Suprapubic skin (tissue), 4 donors: ENCODE measurements at regions not wholly inside any gene's neighbourhood (a gene's known extent, or its start where the extent isn't known, plus 50 kb on each side); places are given as distances from the start of the nearest gene placed in this dataset.

ENCODE experiments used
- DNase-seq, 2 donors: peaks; one replicate each; pipeline ENCODE4 v3.0.0-alpha.2; 2019; ENCODE audit warnings: low spot score in 2 of 2
- H3K27ac ChIP-seq: fragments of 200-600 bp; sonication (generic); one replicate; pipeline ENCODE4 v1.5.1; 2019
- H3K27me3 ChIP-seq: fragments of 200-600 bp; sonication (generic); one replicate; pipeline ENCODE4 v1.5.1; 2019
- H3K36me3 ChIP-seq: fragments of 200-600 bp; sonication (generic); one replicate; pipeline ENCODE4 v1.5.1; 2019
- H3K4me1 ChIP-seq: fragments of 200-600 bp; sonication (generic); one replicate; pipeline ENCODE4 v1.5.1; 2019
- H3K4me3 ChIP-seq: fragments of 200-600 bp; sonication (generic); one replicate; pipeline ENCODE4 v1.5.1; 2019; ENCODE audit warnings: mild to moderate bottlenecking
- H3K9me3 ChIP-seq: fragments of 200-600 bp; sonication (generic); one replicate; pipeline ENCODE4 v1.5.1; 2019
- CTCF ChIP-seq, 2 donors: fragments of 200-600 bp in 1 of 2; fragments of 450-650 bp in 1 of 2; sonication (generic) in 1 of 2; IDR thresholded peaks; one replicate each; pipeline ENCODE4 v1.5.1; 2016 to 2019; ENCODE audit warnings: antibody characterized with exemption in 2 of 2, mild to moderate bottlenecking in 1 of 2, moderate library complexity in 1 of 2
- EP300 ChIP-seq: sonication (generic); formaldehyde crosslinking; IDR thresholded peaks from one replicate; pipeline ENCODE4 v1.6.1; 2017; ENCODE audit warnings: antibody characterized with exemption
- POLR2A ChIP-seq, 2 donors: fragments of 450-650 bp; IDR thresholded peaks; one replicate each; pipeline ENCODE4 v1.6.1; 2017; ENCODE audit warnings: antibody characterized with exemption in 2 of 2, mild to moderate bottlenecking in 2 of 2, moderate library complexity in 2 of 2
- POLR2AphosphoS5 ChIP-seq, 3 donors: sonication (generic); formaldehyde crosslinking; IDR thresholded peaks; one replicate each; pipeline ENCODE4 v1.6.1; 2017; ENCODE audit warnings: antibody characterized with exemption in 3 of 3
- WGBS: methylation state at CpG from one replicate; pipeline ENCODE4 v1.1.5; 2018; 5-methylcytosine and 5-hydroxymethylcytosine counted together

GRCh38 chr1:94591823-94592570 lies 50.4 kb upstream of the F3 start:
- TF ChIP-seq EP300 (no peak), POLR2A (IDR thresholded peaks at IDR 0.05) (no peak), CTCF (IDR thresholded peaks at IDR 0.05) (no peak), POLR2AphosphoS5 (IDR thresholded peaks at IDR 0.05) (no peak)
- Histone ChIP-seq H3K4me3 (no peak overlapping the region), H3K27me3 (no peaks in the 10 kb centered on the region), H3K9me3 (no peaks in the 10 kb centered on the region), H3K27ac (no peak overlapping the region), H3K4me1 (no peaks in the 10 kb centered on the region), H3K36me3 (no peaks in the 10 kb centered on the region)
- DNase-seq: no peak
- WGBS: 84% methylated on average over 7 of the region's 7 CpGs
